ENCODE measurements at regions not wholly inside any gene's neighbourhood (a gene's known extent, or its start where the extent isn't known, plus 50 kb on each side); places are given as distances from the start of the nearest gene placed in this dataset.

DNA sequence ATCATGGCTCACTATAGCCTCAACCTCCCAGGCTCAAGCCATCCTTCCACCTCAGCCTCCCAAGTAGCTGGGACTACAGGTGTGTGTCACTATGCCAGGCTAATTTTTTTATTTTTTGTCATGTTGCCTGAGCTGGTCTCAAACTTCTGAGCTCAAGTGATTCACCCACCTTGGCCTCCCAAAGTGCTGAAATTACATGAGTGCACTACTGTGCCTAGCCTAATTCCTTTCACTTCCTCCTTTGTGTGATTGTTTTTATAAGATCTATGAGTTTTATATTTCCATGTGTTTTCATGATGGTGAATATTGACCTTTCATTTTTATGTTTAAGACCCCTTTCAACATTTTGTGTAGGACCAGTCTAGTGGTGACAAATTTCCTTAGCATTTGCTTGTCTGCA is 55.2 kb upstream of the IL12B start:
- Histone ChIP-seq H3K36me3 (ENCODE audit: control insufficient read depth in 4 of 4, insufficient read depth in 3 of 4, low read depth in 1 of 4, low read length in 3 of 4) (no peaks in the 10 kb centered on the region), H3K27ac (ENCODE audit: low read depth in 1 of 2, low read length in 2 of 2) (no peak overlapping the region), H3K9ac (ENCODE audit: low read depth in 1 of 2, low read length in 2 of 2) (no peak overlapping the region), H3K27me3 (ENCODE audit: control insufficient read depth in 4 of 4, insufficient read depth in 4 of 4, low read length in 3 of 4) (no peaks in the 10 kb centered on the region), H3K9me3 (ENCODE audit: control insufficient read depth in 4 of 4, low read length in 3 of 4) (peaks cover 0 to 6% (median 2%) of the 10 kb centered on the region in 4 donors), H3K4me1 (ENCODE audit: control insufficient read depth in 4 of 4, insufficient read depth in 4 of 4, low read length in 3 of 4) (no peaks in the 10 kb centered on the region), H3K4me3 (ENCODE audit: low read depth in 1 of 3, low read length in 3 of 3) (no peak overlapping the region)
- TF ChIP-seq GABPA (IDR thresholded peaks at IDR 0.05 in 1 of 2, conservative IDR thresholded peaks at IDR 0.05 in 1 of 2), result no peak
- no peak for TF ChIP-seq NR2F2 (IDR thresholded peaks at IDR 0.05)
- no peak for TF ChIP-seq HNF4A (conservative IDR thresholded peaks at IDR 0.05)
- TF ChIP-seq JUND (IDR thresholded peaks at IDR 0.05), result no peak
- no peak for TF ChIP-seq CTCF (IDR thresholded peaks at IDR 0.05; ENCODE audit: low read depth, low read length, missing input control)
- no peak for TF ChIP-seq TAF1 (conservative IDR thresholded peaks at IDR 0.05)
- TF ChIP-seq ZBTB33 (IDR thresholded peaks at IDR 0.05), result no peak
- no peak for TF ChIP-seq HNF4G (IDR thresholded peaks at IDR 0.05)
- DNase-seq (ENCODE audit: low spot score), result no peak

DNA sequence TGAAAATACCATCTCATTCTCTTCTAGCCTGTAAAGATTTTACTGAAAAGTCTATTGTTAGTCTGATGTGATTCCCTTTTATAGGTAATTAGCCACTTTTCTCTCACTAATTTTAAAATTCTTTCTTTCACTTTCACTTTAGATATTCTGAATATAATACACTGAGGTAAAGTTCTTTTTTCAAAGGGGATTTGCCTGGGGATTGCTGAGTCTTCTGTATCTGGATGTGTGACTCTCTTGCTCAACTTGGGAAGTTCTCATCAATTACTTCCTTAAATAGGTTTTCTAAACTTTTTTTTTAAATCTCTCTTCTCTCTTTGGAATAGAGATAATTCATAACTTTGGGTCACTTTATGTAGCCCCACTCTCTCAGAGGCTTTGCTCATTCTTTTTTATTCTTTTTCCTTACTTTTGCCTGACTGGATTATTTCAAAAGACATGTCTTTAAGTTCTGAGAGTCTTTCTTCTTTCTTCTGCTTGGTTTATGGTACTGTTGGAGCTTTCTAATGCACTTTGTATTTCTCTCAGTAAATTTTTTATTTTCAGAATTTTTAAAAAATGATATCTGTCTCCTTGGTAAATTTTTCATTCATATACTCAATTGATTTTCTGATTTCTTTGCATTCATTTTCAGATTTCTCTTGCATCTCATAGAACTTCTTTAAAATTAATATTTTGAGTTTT is 55.9 kb upstream of the IL12B start:
- Histone ChIP-seq H3K27ac (ENCODE audit: low read depth in 1 of 2, low read length in 2 of 2) (no peak overlapping the region), H3K36me3 (ENCODE audit: control insufficient read depth in 4 of 4, insufficient read depth in 3 of 4, low read depth in 1 of 4, low read length in 3 of 4) (no peaks in the 10 kb centered on the region), H3K9ac (ENCODE audit: low read depth in 1 of 2, low read length in 2 of 2) (no peak overlapping the region), H3K4me3 (ENCODE audit: low read depth in 1 of 3, low read length in 3 of 3) (no peak overlapping the region), H3K4me1 (ENCODE audit: control insufficient read depth in 4 of 4, insufficient read depth in 4 of 4, low read length in 3 of 4) (no peaks in the 10 kb centered on the region), H3K27me3 (ENCODE audit: control insufficient read depth in 4 of 4, insufficient read depth in 4 of 4, low read length in 3 of 4) (no peaks in the 10 kb centered on the region), H3K9me3 (ENCODE audit: control insufficient read depth in 4 of 4, low read length in 3 of 4) (peaks cover 0 to 6% (median 2%) of the 10 kb centered on the region in 4 donors)
- TF ChIP-seq REST (IDR thresholded peaks at IDR 0.05), result no peak
- no peak for TF ChIP-seq ATF3 (IDR thresholded peaks at IDR 0.05)
- TF ChIP-seq TAF1 (conservative IDR thresholded peaks at IDR 0.05), result no peak
- TF ChIP-seq ZBTB33 (IDR thresholded peaks at IDR 0.05), result no peak
- no peak for TF ChIP-seq NR2F2 (IDR thresholded peaks at IDR 0.05)
- TF ChIP-seq, protein P1, sequence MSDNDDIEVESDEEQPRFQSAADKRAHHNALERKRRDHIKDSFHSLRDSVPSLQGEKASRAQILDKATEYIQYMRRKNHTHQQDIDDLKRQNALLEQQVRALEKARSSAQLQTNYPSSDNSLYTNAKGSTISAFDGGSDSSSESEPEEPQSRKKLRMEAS (IDR thresholded peaks at IDR 0.05), result no peak
- TF ChIP-seq EGR1 (IDR thresholded peaks at IDR 0.05; ENCODE audit: low read depth in 2 of 2), result no peak
- no peak for TF ChIP-seq FOXA1 (IDR thresholded peaks at IDR 0.05)
- TF ChIP-seq SP1 (IDR thresholded peaks at IDR 0.05), result no peak
- DNase-seq (ENCODE audit: low spot score), result no peak
